ENCODE measurements at regions not wholly inside any gene's neighbourhood (a gene's known extent, or its start where the extent isn't known, plus 50 kb on each side); places are given as distances from the start of the nearest gene placed in this dataset.
"Not testable (repeated sequence)": the region's sequence is repeated elsewhere in the genome, so short reads cannot be mapped to it uniquely, and the experiment has no call there.

DNA sequence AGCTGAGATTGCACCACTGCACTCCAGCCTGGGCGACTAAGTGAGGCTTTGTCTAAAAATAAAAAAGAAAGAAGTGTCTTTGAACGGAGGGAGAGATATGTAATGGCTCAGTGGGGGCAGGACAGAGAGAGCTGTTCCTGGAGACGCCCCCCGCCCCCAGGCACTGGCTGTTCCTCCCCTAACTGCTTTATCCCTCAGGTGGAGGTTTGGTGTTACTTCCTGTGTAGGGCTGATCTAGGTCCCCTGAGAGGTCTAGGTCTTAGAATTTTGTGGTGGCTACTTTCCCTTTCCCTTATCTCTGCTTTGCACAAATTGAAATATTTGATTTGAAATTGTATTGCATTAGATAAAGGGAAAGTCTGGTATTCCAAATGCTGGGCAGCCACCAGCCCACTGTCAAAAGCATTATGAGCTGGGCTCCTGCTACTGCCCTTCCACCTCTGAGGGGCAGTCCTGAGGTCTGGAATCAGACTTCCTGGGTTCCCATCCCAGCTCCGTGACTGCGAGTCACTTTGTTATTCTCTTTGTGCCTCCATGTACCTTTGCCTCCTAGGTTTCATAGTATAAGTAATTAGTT is 134.8 kb upstream of the KIF26B start:
- no peak for DNase-seq

GRCh38 chr1:245016700-245017099 is 138.1 kb upstream of the KIF26B start:
- no peak for DNase-seq

DNA sequence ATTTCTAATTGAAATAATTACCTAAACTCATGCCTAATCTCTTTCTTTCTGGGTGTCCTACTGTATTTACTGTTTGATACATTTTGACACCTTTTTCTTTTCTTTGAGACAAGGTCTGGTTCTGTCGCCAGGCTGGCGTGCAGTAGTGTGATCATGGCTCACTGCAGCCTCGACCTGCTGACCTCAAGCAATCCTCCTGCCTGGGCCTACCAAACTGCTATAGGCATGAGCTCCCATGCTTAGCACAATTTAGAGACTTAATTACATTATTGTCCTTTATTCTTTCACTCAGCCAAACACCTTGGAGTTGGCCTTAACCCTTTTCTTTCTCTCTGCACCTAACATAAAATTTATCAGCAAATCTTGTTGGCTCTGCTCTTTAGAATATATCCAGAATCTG is 139.8 kb upstream of the KIF26B start:
- DNase-seq: no peak

DNA sequence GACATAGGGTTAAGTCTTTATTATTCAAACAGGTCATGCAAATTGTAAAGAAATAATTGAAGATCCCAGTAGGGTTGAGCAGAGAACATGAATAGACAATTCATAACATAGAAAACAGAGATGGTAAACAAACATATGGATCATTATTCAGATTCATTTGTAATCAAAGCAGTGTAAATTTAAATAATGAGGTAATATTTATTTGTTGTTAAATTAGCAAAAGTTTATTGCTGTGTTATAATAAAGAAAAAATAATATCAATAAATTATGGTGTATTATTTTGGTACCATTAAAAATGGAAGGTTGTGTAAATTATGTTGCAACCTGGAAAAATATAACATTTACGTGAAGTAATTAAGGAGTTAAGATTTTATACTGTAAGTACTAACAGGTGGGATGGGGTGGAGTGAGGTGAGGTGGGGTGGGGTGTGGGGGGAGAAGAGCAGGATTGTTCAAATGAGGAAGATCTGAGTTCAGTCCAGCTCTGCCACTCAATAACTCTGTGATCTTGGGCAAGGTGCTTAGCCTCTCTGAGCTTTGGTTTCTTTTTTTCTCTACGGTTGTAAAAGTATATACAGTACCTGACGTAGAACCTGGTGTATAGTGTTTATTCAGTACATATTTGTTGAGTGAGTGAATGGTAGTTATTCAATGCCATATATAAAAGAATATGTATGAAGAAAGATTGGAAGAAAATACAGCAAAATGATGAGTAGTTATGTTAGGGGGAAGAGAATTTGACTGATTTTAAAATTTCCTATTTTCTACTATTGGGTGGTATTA is 140.3 kb upstream of the KIF26B start:
- no peak for DNase-seq

GRCh38 chr1:245010018-245010614 is 144.7 kb upstream of the KIF26B start:
- DNase-seq: no peak

- no peak for DNase-seq
These were observed 144.4 kb upstream of the HNRNPU start for GRCh38 chr1:245008761-245009160.

- DNase-seq: no peak
These were observed 143.5 kb upstream of the HNRNPU start for GRCh38 chr1:245007852-245008251.

GRCh38 chr1:245003246-245003645 is 138.9 kb upstream of the HNRNPU start:
- DNase-seq: no peak

DNA sequence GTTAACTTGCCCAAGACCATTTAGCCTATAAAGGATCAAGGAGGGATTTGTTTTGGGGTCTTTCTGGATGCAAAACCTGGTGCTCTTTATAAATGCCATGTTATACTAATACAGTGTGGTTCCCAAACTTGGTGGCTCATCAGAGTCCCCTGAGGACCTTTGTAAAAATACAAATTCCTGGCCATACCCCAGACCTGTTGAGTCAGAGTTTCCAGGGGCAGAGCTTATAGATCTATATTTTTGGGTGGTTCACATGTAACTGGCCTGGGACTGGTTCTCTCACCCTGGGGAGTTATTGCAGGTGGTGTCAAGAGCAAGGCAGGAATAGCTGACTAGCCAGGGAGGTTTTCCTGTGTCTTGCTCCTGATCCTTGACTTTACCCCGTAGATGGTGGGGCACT is 136.9 kb upstream of the HNRNPU start:
- no peak for DNase-seq

GRCh38 chr1:245000872-245001188 is 136.5 kb upstream of the HNRNPU start:
- no peak for DNase-seq

- not testable (repeated sequence) for DNase-seq
These were observed 135.3 kb upstream of the HNRNPU start for GRCh38 chr1:244999644-245000043.

DNA sequence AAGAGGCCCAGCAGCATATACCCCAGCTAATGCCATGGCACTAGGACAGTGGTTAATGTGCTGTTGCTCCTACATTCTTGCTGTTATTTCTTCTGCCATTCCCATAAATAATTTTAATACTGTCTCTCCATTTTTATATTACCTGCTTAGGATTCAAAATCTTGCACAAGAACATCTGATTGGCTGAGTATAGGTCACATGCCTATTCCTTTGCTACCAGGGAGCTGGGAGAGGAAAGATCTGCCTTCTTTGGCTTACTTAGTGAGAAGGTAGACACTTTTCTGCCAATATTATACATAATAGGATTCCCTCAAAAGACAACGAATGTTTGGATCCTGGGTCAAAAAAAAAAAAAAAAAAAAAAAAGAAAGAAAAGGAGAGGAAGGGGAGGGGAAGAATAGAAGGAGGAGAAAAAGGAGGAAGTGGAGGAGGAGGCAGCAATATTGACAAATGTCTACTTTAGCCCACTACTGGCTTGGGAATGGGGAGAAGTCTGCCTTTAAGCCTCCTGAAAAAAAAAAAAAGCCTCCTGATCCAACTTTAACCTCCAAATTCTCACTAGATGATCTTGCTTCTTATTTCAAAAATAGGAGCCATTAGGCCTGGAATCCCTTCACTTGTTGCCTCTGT is 134.5 kb upstream of the HNRNPU start:
- DNase-seq: no peak

DNA sequence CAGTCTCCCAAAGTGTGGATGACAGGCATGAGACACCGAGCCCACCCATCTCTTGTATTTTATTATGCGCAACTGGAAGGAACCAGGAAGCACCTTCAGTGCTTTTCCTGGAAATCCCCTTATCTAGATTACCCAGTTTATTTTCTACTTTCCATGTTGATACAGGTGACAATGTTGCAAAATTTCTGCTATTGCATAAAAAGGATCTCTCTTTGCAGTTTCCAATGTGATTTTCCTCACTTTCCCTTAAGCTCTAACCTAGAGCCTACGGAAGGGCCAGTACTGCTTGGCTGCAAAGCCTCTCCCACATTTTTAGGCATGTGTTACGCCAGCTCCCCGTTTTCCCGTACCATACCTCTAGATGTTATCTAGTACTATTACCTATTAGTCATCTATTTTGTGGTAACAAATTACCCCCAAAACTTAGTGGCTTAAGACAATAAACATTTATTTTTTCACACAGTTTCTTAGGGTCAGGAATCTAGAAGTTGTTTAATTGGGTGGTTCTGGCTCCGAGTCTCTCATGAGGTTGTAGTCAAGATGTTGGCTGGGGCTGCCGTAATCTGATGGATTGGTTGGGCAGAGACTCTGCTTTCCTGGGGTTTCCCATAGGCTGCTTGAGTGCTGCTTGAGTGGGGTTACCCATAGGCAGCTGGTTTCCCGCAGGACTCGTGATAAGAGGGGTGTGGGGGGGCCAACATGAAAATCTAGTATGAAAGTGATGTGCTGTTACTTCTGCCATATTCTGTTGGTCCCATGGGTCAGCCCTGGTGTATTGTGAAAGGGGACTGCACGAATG is 131.5 kb upstream of the HNRNPU start:
- no peak for DNase-seq

GRCh38 chr1:244992833-244993232 is 128.5 kb upstream of the HNRNPU start:
- no peak for DNase-seq

GRCh38 chr1:244989813-244990212 is 125.5 kb upstream of the HNRNPU start:
- no peak for DNase-seq

GRCh38 chr1:244988521-244988920 is 124.2 kb upstream of the HNRNPU start:
- no peak for DNase-seq

GRCh38 chr1:244980605-244981004 is 116.3 kb upstream of the HNRNPU start:
- no peak for DNase-seq

GRCh38 chr1:244974550-244974949 is 110.2 kb upstream of the HNRNPU start:
- DNase-seq: no peak

DNA sequence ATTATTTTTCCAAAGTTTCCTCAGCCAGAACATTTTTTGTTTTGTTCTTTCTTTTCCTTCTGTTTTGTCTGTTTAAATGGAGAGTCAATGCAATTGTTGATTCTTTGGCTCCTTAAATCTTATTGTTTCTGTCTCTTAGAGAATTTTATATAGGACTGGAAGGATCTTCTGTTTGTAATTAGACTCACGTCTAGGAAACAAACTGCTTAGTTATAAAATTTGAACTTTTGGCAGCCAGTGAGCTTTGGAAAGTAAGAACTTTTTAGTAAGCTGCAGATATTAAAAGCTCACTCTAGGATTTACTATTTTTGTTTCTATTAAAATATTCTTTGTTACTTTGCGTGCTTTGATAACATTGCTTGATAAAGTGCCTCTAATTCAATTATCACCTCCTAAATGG is 109.8 kb upstream of the HNRNPU start:
- no peak for DNase-seq

DNA sequence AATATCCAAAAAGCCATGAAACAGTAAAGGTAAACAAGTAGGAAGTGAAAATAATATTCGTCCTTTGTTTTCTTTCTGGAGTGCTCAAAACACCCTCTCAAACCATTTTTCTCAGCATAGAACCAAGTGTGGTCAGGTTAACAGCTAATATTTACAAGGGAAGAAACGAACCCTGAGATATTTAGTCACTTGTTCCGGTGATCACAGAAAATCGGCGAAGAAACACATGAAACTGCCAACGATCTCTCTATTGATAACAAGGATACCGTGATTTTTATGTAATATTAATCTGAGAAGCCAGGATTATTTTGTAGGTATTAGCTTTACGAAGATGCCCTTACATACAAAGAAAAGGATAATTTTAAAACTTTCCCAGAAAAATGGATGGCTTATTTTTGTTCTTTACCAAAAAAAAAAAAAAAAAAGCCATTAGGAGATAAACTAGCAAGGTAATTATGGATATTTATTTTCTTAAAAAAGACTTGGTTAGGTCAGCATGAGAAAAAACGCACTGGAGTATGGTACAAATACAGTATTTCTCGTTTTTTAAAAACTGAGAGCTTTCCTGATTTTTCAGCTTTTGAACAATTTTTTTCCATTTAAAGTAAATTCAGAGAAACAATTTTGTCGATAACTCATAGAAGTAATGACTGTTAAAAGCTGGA is 107.3 kb upstream of the HNRNPU start:
- no peak for DNase-seq

GRCh38 chr1:244970744-244971551 is 106.6 kb upstream of the HNRNPU start:
- peak; percentile 98 for DNase-seq

DNA sequence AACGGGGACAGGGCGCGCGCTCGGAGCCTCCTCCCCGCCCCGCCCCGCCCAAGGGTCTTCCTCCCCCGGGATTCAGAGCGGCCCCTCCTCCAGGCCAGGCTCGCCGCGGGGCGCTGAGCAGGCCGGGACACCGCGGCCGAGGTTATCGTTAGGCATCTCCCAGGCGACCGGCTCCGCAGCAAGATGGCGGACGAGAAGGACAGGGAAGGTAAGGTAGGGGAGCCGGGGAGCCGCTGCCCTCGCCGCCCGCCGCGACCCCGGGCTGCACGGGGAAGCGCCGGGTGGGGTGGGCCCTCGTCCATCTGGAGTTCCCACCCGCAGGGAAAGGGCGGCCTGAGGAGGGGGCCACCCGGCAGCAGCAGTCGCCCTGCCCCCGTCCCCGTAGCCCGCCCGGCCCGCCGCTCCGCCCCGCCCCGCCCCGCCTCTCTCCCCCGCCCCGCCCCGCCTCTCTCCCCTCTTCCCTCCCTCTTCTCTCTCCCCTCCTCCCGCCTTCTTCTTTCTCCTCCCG is 105.9 kb upstream of the HNRNPU start:
- DNase-seq: no peak

Data from right hindlimb (tissue), 1 donor.